HEK293T (cell line): ENCODE measurements at regions not wholly inside any gene's neighbourhood (a gene's known extent, or its start where the extent isn't known, plus 50 kb on each side); places are given as distances from the start of the nearest gene placed in this dataset.

ENCODE experiments used
- CTCF ChIA-PET: fragments of 350-600 bp; formaldehyde crosslinking; extraction: SDS; loops from one replicate; lab custom pipeline; 2021; ENCODE audit warnings: antibody characterized with exemption, inconsistent platforms; lab: Yijun Ruan, JAX
- POLR2A ChIA-PET: fragments of 350-600 bp; formaldehyde crosslinking; extraction: SDS; loops from one replicate; lab custom pipeline; 2020; ENCODE audit warnings: antibody characterized with exemption, inconsistent platforms; lab: Yijun Ruan, JAX
- DNase-seq: peaks from one replicate; pipeline ENCODE4 v3.0.0; 2012; ENCODE audit warnings: mixed read lengths; ENCODE audit errors: extremely low spot score
- ARNT ChIP-seq: fragments of 450-650 bp; IDR thresholded peaks from 2 replicates; pipeline ENCODE4 v1.6.1; 2017; ENCODE audit warnings: mild to moderate bottlenecking
- BHLHE40 ChIP-seq: fragments of 450-650 bp; IDR thresholded peaks from 2 replicates; pipeline ENCODE4 v1.6.1; 2016; ENCODE audit warnings: mild to moderate bottlenecking, moderate library complexity, borderline replicate concordance
- CTBP1 ChIP-seq: fragments of 450-650 bp; IDR thresholded peaks from 2 replicates; pipeline ENCODE4 v1.6.1; 2016; ENCODE audit warnings: borderline replicate concordance
- ELF4 ChIP-seq: fragments of 450-650 bp; IDR thresholded peaks from 2 replicates; pipeline ENCODE4 v1.6.1; 2017; ENCODE audit warnings: antibody characterized with exemption
- FOXA1 ChIP-seq: fragments of 450-650 bp; IDR thresholded peaks from 2 replicates; pipeline ENCODE4 v1.6.1; 2016; ENCODE audit warnings: mild to moderate bottlenecking
- FOXK2 ChIP-seq: fragments of 450-650 bp; IDR thresholded peaks from 2 replicates; pipeline ENCODE4 v1.6.1; 2016; ENCODE audit warnings: mild to moderate bottlenecking
- FOXM1 ChIP-seq: fragments of 450-650 bp; IDR thresholded peaks from 2 replicates; pipeline ENCODE4 v1.6.1; 2017; ENCODE audit warnings: mild to moderate bottlenecking, borderline replicate concordance
- HDGF ChIP-seq: fragments of 450-650 bp; IDR thresholded peaks from 2 replicates; pipeline ENCODE4 v1.6.1; 2017; ENCODE audit warnings: antibody characterized with exemption, borderline replicate concordance
- L3MBTL2 ChIP-seq: fragments of 450-650 bp; conservative IDR thresholded peaks from 2 replicates; pipeline ENCODE4 v1.6.1; 2016; ENCODE audit warnings: mild to moderate bottlenecking
- LEF1 ChIP-seq: fragments of 450-650 bp; IDR thresholded peaks from 2 replicates; pipeline ENCODE4 v1.6.1; 2017; ENCODE audit warnings: mild to moderate bottlenecking, borderline replicate concordance
- NFRKB ChIP-seq: fragments of 450-650 bp; IDR thresholded peaks from 2 replicates; pipeline ENCODE4 v1.6.1; 2016; ENCODE audit warnings: mild to moderate bottlenecking, moderate library complexity
- PKNOX1 ChIP-seq: fragments of 450-650 bp; IDR thresholded peaks from 2 replicates; pipeline ENCODE4 v1.6.1; 2016
- SP1 ChIP-seq: fragments of 450-650 bp; IDR thresholded peaks from 2 replicates; pipeline ENCODE4 v1.6.1; 2017
- SUZ12 ChIP-seq: fragments of 450-650 bp; IDR thresholded peaks from 2 replicates; pipeline ENCODE4 v1.6.1; 2016; ENCODE audit warnings: mild to moderate bottlenecking
- TARDBP ChIP-seq: fragments of 450-650 bp; IDR thresholded peaks from 2 replicates; pipeline ENCODE4 v1.6.1; 2016
- ZNF384 ChIP-seq: fragments of 450-650 bp; IDR thresholded peaks from 2 replicates; pipeline ENCODE4 v1.6.1; 2016

GRCh38 chr17:71986886-71987285, 133.9 kb upstream of the SOX9 start:
- POLR2A ChIA-PET = no interaction called here
- CTCF ChIA-PET = no interaction called here
- TF ChIP-seq CTBP1 = no peak
- no peak for TF ChIP-seq FOXK2
- TF ChIP-seq PKNOX1 = no peak
- TF ChIP-seq FOXA1 = no peak
- TF ChIP-seq SUZ12 = no peak
- TF ChIP-seq LEF1 = no peak
- no peak for TF ChIP-seq TARDBP
- no peak for TF ChIP-seq L3MBTL2
- TF ChIP-seq BHLHE40 = no peak
- no peak for TF ChIP-seq FOXM1
- no peak for TF ChIP-seq ZNF384
- no peak for TF ChIP-seq ELF4
- TF ChIP-seq NFRKB = no peak
- no peak for TF ChIP-seq ARNT
- TF ChIP-seq HDGF = no peak
- no peak for TF ChIP-seq SP1
- no peak for DNase-seq

- TF ChIP-seq ZNF384 (no peak), FOXM1 (no peak), HDGF (no peak), PKNOX1 (no peak), CTBP1 (no peak), SP1 (no peak), L3MBTL2 (no peak), LEF1 (no peak), NFRKB (no peak), SUZ12 (no peak), FOXA1 (no peak), ARNT (no peak), TARDBP (no peak), ELF4 (no peak), BHLHE40 (no peak), FOXK2 (no peak)
- ChIA-PET POLR2A (no interaction called here), CTCF (no interaction called here)
- no peak for DNase-seq
Measured at GRCh38 chr17:71987634-71988033, 133.2 kb upstream of the SOX9 start.

GRCh38 chr17:71989117-71989516, 131.7 kb upstream of the SOX9 start:
- CTCF ChIA-PET = interaction anchor here (0.6 kb wide), 1 partner anchor 120 kb away, joined by 3 read pairs; no protein-coding TSS in a partner anchor
- TF ChIP-seq SP1 (no peak), ELF4 (no peak), ARNT (no peak), FOXM1 (no peak), NFRKB (no peak), L3MBTL2 (no peak), BHLHE40 (no peak), SUZ12 (no peak), LEF1 (no peak), FOXA1 (no peak), HDGF (no peak), FOXK2 (no peak), CTBP1 (no peak)
- POLR2A ChIA-PET = no interaction called here
- DNase-seq = no peak

GRCh38 chr17:71993363-71993762, 127.5 kb upstream of the SOX9 start:
- TF ChIP-seq PKNOX1 = no peak
- TF ChIP-seq LEF1 = no peak
- no peak for DNase-seq
- ChIA-PET CTCF (no interaction called here), POLR2A (no interaction called here)

GRCh38 chr17:71995590-71995989, 125.2 kb upstream of the SOX9 start:
- CTCF ChIA-PET = no interaction called here

More at GRCh38 chr17:71995590-71995989, 125.2 kb upstream of the SOX9 start:
- POLR2A ChIA-PET = no interaction called here
- TF ChIP-seq SP1 (no peak), L3MBTL2 (no peak), SUZ12 (no peak), BHLHE40 (no peak), CTBP1 (no peak), TARDBP (no peak), FOXM1 (no peak), ARNT (no peak), ELF4 (no peak), FOXK2 (no peak), NFRKB (no peak), FOXA1 (no peak), PKNOX1 (no peak), LEF1 (no peak), ZNF384 (no peak), HDGF (no peak)
- DNase-seq = no peak
